GM12878 (cell line): ENCODE measurements at regions not wholly inside any gene's neighbourhood (a gene's known extent, or its start where the extent isn't known, plus 50 kb on each side); places are given as distances from the start of the nearest gene placed in this dataset.

ENCODE experiments used
- BRCA1 ChIP-seq: IDR thresholded peaks from 2 replicates; pipeline ENCODE4 v1.6.1; 2011; ENCODE audit warnings: low read depth, low read length, improper control_type of control experiment
- SMARCA5 ChIP-seq: fragments of 450-650 bp; IDR thresholded peaks from 2 replicates; pipeline ENCODE4 v1.6.1; 2017; ENCODE audit warnings: mild to moderate bottlenecking
- ZNF24 ChIP-seq: fragments of 450-650 bp; IDR thresholded peaks from 2 replicates; pipeline ENCODE4 v1.6.1; 2017; ENCODE audit warnings: antibody characterized with exemption, mild to moderate bottlenecking
- ZNF384 ChIP-seq: IDR thresholded peaks from 2 replicates; pipeline ENCODE4 v1.6.1; 2012; ENCODE audit warnings: low read depth, mild to moderate bottlenecking, low read length, improper control_type of control experiment, borderline replicate concordance

DNA sequence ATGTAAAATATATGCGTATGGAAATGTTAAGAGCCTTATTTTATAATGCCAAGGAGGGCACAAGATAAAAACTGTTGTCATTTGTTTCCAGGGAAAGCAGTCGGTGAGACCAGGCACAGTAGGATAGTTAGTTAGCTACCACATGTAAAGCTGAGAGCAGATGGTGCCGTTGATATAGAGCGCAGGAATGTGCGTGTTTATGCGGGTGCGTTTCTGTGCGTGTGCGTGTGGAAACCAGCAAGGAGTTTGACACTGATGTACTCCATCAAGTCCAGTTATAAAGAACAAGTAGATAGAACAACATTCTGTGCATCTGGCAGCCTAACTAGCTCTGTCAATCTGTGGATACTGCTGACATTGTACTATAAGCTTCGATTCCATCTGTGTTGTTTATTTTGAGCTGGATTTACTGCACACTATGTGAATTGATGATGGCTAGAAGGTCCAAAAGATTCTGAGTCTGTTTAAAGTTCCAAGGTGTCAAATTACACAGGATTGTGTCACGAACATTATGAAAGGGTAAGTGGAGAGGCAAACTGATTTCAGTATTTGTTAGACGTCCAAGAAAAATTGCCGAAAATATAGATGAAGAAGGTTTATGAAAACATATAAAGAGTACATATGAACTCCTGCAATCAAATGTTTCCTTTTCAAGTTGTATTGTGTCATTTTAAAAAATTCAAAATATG, 494.9 kb upstream of the MEF2C start:
- TF ChIP-seq BRCA1, result no peak
- no peak for TF ChIP-seq SMARCA5
- no peak for TF ChIP-seq ZNF384
- no peak for TF ChIP-seq ZNF24
